ENCODE measurements at regions not wholly inside any gene's neighbourhood (a gene's known extent, or its start where the extent isn't known, plus 50 kb on each side); places are given as distances from the start of the nearest gene placed in this dataset.
"Not testable (repeated sequence)": the region's sequence is repeated elsewhere in the genome, so short reads cannot be mapped to it uniquely, and the experiment has no call there.

DNA sequence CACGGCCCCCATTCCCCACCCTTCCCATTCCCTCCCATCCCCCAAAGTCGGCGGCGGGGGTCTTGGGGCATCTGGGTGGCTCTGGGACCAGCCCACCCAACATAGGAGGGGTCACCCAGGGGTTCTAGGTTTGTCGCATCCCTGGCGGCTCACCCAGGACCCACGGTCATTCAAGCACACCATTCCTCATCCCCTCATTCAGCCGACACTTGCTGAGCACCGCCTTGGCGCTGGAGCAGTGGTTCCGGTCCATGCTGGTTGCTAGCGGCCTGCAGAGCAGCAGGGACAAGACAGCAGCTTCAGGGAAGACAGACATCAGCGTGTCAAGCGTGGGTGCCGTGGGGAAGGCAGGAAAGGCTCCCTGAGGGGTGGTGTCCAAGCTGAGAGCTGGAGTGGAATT, 50.5 kb upstream of the OTOS start:
- DNase-seq: no peak

DNA sequence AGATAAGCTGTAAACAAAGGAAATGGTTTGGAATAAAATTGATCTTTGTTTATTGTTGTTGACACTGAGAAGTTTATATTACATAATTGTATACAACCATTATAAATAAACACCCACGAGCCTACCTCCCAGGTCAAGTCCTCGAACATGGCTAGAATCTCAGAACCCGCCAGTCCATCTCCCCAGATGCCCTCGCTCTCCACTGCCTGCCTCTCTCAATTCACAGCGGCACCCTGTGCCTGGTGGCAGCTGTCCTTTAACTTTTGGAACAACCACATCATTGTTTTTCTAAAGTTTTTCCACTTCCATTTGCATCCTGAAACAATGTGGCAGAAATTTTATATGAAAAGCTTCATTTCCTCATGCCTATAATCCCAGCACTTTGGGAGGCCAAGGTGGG, 52.2 kb upstream of the OTOS start:
- DNase-seq: no peak

DNA sequence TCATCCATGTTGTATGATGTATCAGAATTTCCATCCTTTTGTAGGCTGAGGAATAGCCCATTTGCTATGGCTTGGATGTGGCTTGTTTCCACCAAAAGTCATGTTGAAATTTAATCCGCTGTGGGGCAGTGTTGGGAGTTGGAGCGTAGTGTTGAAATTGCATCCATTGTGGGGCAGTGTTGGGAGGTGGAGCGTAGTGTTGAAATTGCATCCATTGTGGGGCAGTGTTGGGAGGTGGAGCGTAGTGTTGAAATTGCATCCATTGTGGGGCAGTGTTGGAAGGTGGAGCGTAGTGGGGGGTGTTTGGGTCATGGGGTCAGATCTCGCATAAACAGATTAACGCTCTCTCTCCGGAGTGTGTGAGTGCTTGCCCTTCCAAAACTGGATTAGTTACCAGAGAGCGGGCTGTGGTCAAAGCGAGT, 53.9 kb upstream of the OTOS start:
- DNase-seq: not testable (repeated sequence)

DNA sequence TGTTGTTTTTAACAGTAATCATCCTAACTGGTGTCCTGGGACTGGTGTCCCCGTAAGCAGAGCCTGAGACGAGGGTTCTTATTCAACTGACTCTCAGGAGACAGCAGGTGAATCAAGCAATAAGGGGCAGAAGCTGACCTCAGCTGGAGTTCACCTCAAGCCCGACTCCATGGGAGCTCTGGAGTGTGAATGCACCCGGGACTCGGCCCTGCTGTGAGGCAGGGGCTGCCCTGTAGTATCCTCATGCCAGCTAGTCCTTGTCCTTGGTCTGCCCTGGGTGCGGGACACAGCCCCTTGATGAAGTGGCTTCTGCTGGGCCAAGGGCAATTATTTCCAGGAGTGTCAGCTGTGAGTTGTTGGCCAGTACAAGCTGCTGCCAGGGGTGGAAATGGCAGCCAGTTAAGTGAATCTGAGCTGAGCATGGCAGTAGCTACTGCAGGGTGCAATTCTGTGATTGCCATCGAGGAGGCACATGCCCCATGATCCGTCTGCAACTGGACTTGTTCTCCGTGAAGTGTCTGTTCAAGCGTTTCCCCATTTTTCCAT, 54.9 kb upstream of the OTOS start:
- no peak for DNase-seq

DNA sequence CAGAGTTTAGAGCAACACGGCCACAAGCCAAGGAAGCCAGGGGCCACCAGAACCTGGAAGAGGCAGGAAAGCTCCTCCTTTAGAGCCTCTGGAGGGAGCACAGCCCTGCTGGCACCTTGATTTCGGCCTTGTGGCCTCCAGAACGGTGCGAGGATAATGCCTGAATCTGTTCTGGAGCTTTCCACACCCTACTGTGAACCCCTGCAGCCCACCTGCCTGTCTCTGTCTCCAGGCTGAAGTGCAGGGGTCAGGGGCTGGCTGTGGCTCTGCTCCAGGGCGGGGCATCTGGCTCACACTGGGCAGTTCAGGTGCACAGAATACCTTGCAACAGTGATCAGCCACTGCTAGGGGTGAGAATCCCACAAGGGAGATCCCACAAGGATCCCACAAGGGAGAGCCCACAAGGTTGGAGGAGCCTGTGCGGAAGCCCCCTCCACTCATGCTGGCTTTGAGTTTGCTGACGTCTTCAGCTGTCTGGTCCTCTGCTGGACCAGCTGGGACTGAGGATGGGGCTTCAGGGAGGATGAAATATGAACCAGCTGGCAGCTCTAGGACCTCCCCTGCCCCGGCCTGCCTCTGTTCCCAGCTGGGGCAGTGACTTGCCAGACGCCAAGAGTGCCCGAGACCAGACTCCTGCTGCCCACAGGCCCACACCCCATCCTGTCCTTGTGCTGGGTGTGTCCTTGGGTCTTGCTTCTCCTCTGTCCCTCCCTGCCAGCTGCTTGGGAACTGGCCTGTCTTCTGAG, 56.4 kb upstream of the OTOS start:
- DNase-seq: no peak

DNA sequence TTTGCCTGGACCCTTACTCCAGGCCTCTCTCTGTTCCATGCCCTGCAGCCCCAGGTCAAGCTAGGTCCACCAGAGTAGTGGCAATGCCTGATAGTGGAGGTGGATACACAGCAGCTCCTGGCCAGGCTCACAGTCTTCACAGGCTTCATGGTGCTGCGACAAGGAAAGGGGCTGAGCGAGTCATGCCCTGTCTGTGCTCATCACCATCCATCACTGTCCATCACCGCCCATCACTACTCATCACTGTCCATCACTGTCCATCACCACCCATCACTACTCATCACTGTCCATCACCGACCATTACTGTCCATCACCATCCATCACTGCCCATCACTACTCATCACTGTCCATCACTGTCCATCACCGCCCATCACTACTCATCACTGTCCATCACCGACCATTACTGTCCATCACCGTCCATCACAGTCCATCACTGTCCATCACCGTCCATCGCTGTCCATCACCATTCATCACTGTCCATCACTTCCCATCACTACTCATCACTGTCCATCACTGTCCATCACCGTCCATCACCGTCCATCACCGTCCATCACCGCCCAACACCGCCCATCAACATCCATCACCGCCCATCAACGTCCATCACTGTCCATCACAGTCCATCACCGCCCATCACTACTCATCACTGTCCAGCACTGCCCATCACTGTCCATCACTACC, 57.1 kb upstream of the OTOS start:
- no peak for DNase-seq

DNA sequence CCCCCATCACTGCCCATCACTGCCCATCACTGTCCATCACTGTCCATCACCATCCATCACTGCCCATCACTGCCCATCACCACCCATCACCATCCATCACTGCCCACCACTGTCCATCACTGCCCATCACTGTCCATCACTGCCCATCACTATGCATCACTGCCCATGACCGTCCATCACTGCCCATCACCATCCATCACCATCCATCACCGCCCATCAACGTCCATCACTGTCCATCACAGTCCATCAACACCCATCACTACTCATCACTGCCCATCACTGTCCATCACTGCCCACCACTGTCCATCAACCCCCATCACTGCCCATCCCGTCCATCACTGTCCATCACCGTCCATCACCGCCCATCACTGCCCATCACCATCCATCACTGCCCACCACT, 57.8 kb upstream of the OTOS start:
- DNase-seq: no peak

DNA sequence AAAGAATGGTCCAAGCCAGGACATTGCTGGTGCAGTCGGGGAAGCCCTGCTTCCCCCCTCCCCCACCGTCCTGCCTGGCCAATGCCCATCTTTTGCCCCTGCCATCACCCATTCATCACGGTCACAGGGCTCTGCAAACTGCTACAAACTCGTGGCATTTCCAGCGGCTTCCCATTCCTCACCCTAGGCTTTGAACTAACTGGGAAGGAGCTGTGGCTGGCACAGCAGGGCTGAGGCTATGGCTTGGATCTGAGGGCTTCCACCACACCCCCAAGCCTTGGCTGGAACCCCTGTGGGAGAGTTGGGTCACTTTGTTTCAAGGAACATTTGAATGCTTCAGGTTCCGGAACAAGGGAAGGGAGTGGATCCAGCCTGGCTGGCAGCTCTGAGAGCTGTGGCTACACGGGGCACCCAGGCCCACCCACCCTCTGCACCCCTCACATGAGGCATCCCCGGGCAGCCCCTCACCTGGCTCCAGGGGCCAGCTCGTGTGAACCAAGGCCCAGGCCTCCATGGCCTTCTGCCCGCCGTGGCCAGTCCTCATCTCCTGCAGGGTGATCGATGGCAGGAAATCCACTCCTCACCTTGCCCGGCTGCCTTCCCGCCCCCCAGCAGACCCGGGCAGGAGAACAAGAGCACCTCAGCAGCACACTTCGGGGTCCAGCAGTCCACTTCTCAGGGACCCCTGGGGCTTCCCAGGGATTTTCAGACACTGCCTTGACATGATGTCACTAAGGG, 58.8 kb upstream of the OTOS start:
- DNase-seq: no peak

DNA sequence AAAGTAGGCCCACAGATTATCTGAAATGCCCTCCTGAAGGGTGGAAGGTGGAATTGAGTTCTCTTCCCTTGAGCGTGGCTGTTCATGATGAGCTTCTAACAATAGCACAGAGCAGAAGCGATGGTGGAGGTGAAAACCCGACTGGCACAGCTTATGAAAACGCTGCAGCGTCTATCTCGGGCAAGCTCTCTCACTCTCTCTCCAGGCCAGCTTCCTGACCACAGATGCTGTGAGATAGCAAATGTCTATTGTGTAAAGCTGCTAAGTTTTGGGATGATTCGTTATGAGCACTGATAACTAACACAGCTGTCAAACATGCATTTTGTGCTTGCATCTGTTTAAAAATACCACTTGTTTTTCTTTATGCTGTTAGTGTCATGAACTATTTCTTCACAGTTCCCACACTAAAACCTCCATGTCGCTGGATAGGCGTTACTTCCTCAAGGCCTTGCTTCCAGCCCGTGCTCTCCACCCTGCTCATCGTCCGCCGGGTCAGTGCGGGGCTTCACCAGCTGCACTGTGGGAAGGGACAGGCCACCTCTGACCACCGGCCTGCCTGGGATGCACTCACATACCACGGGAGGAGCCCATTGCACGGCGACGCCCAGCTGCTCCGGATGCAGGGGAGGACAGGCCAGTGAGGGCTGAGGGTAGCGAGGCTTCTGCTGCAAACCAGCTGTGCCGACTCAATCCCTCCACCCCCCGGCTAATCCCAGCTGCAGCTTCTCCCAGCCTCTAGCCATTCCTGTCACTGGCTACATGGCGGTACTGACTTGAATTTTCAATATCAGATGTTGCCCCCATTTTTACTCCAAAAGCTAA, 60.0 kb upstream of the OTOS start:
- DNase-seq: no peak

DNA sequence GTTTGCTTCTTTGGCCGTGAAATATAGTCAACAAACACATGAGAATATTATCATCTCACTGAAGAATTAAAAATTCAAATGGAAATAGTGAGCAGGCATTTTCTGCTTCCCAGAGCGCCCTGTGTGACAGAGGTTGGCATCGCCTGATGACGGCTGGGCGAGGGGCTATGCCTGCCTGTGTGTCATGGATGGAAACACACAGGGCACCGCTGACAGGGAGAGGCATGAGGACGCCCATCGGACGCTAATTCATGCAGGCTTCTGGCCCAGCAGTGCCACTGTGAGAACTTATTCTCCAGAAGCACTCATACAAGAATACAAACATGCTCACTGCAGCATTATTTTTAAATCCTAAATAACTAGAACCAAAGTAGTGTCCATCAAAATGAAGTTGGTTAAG, 61.4 kb upstream of the OTOS start:
- DNase-seq: no peak

DNA sequence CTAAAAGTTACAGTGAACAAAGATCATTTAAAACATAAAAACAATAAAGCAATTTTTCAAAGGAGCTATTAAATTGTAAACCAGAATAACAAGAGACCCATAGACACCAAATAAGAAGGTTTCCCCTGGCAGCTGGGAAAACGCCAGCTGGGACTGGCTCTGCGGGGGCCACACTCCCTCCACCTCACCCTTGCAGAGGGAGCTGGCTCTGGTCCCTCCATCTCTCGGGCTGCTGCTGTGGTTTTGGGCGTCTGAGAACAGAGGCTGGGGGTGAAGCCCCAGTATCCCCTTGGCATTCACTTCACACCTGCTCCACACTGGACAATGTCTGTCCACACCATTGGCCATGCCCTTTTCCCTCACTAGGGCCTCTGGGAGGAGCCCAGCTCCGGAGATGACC, 62.1 kb upstream of the OTOS start:
- no peak for DNase-seq

DNA sequence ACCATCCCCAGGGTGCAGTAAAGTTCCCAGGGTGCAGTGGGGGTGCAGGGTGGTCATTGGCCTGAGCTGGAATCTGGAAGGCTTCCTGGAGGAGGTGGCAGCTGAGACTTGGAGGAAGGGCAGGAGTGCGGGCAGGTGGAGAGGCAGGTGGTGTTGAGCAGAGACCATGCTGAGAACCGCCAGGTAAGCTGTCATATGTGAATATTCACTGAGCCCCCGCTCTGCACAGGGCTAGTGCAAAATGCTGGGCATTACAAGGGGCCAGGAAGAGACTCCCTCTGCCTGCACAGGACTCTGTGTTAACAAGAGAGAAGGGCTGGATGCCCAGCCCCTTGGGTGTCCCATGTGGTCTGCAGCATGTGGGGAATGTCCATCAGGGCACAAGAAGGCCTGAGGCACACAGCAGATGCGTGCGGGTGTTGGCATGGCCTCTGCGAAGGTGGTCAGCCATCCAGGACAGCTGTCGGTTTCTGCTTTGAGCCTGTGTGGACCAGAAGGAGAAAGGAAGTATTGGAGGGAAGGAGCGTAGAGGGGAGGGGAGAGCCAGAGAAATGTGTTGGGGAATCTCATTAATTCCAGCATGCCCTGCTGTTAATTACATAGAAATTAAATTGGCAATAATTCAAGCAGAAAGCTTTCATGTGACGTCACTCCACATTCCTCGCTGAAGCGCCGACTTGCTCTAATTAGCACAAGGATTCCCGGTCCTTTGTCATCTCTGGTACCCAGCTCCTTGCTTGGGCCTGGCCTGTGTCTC, 62.8 kb upstream of the OTOS start:
- no peak for DNase-seq

DNA sequence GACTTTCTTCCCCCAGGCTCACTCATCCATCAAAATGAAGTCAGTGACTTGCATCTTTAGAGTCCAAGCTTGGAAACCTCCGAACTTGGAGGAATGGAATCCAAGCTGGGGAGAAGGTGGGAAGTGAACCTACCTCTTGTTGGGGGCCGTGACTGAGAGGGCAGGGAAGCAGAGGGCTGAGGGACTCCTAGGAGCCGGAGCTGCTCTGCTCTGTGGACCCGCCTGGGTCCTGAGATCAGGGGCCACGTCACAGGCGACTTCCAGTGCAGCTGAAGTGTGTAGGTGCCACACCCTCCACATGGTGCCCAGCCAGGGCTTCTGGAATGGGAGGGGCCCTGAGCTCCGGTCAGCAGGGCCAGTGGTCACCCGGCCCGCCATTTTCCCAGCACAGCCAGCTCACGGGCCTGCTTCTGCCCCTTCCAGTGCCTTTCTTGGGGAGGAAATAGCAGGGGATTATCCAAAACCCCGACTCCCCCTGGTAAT, 63.4 kb upstream of the OTOS start:
- DNase-seq: no peak

DNA sequence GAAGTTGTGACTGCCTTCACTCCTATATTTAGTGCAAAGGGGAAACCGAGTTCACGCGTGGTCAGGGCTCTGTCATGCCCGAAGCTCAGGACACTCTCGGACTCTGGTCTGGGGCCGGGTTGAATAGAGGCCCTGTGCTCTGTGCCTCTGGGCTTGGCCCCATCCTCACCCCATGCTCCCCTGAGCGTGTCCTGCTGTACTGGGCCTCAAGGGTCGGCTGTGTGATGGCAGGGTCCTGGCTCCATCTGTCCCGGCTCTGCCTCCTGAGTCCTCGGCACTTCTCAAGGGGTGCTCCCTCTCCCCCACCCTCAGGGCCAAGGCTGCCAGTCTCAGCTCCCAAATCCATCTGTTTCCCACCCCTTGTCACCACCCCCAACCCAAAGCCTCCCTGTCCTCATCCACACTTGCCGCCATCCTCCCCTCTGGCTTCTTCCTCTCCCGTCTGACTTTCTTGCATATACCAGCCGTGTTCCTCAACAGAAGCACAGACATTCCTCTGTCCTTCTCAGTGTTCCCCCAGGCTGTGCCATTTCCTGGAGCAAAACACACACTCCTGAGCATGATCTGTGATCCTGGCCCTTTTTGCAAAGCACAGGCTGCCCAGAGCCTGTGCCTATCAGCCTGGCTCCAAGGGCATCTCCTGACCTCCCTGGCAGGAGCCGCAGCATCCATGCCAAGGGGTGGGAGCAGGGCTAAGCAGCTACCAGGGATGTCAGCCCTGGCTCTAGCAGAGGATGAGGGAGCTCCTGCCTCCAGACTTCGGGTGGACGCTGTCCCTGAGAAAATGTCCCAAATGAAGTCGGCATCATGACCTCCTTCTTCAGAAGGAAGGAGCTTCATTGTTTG, 64.2 kb upstream of the OTOS start:
- no peak for DNase-seq

DNA sequence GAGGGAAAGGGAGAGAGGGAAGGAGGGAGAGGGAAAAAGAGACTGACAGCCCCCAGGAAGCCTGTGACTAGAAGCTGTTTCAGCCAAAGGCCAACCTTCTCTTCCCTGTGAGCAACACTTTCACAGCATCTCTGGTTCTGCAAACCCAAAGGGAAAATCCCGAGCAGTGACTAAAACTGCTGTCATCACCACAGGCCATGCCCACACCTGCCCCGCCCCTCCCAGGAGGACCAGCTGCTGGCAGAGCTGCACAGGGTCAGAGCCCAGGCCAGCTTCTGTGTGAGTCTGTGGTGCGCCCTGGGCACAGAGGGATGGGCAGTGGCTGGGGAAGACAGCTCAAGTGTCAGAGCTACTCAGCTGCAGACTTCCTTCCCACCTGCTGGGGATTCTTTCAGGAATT, 64.9 kb upstream of the OTOS start:
- DNase-seq: no peak

DNA sequence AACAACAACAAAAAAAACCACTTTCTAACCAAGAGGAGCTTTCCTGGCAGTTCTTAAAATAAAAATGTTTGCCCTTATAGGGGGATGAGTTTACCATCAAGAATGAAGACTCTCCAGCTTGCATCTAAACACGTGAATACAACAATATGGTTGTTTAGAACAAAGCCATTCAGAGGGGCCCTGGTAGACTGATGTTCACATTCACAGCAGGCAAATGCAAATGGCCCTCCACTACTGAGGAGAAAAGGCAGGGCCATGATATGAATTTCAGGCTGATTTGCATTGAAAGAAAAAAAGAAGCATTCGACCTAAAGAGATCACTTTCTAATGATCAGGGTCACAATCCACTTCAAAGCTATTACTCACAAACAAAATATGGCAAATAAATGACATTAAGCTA, 65.3 kb upstream of the OTOS start:
- no peak for DNase-seq

DNA sequence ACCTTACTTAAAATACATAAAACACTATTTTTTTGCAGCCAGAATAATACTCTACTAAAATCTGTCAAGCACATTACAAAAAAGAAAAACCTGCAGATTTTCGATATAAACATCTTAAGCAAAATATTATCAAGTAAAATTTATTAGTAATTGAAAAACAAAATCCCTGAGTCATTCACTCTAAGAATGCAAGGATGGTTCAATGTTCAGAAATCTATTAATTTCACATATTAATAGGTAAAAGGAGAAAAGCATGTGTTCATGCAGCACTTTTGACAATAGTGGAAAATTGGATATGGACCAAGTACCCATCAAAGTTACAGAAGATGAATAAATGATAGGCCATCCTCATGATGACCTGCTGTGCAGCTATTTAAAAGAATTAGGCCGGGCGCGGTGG, 66.2 kb upstream of the OTOS start:
- no peak for DNase-seq

DNA sequence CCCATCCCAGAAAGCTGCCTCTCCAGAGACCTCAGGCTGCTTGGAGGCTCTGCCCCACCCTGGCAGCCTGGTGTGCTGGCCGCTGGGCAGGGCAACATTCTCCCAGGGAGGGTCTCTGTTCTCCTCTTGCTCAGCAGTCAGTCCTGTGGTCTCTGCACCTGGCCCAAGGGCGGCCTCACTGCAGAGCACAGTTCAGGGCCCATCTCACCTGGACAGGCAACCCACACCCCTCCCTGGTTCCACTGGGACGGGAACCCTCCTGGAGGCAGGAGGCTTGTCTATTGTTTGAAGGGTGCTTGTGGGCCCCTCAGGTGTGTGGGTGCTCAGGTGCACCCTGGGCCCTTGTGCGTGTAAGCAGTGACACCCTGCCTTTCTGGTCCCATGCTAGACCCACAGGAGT, 67.2 kb upstream of the OTOS start:
- DNase-seq: no peak

DNA sequence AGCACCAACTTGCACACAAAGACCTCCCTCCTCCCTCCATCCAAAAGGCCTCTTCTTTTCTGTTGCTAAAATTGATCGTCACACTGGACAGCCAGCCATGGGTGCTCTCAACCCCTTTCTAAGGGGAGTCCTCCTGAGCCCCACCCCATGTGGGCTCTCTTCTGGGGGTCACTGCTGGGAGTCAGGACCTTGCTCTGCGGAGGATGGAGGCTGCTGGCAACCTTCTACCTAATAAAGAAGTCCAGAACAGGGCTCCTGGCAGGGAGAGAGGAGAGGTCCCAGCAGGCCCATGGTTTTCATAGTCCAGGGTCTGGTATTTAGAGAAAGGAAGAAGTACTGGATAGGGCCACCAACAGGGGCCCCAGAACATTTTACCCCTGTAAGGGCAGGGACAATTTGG, 67.6 kb upstream of the OTOS start:
- no peak for DNase-seq

DNA sequence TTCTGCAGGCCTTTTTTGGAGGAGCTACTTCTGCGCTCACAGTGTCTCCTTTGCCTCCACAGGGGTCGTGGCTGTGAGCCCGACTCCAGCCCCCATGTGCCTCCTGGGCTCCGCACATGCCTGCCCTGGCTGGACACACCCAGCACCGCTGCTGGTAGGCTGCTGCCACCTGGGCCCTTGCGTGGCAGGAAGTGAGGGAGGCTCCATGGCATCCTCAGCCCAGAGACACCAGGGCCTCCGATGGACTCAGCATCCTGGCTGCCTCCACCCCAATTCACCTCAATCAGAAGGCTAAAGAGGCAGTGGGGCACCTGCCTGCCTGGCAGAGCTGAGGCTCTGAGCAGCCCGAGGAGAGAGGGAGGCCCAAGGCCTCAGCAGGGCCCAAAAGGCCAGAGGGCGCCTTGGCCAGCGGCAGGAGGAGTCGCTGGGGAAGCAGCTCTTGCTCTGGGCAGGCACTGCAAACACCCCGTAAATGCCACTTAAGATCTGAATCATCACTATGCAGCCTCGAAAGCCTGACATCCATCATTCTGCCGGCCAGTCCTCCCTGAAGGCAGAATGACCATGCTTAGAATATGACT, 68.3 kb upstream of the OTOS start:
- DNase-seq: no peak

DNA sequence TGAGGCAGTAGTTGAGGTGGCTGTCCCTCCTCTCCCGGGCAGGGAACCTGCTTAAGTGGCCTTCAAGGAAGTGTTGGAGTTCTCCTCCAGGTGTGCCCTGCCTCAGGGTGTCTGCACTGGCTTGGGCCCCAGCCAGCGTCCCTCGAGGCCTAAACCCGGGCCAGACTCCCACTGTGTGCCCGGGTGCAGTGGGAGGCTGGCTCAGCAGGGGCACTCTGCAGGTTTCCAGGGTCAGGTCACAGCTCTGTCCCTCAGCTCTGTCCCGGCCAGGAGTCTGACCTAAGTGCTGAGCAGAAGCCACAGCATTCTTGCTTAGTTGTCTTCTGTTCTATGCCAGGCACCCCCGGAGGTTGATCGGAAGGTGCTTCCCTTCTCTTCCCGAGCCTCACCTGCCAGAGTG, 69.0 kb upstream of the OTOS start:
- no peak for DNase-seq
